NCI-H1436 treated with DMSO at 0.1 percent for 48 hours (cell line): ENCODE measurements at regions not wholly inside any gene's neighbourhood (a gene's known extent, or its start where the extent isn't known, plus 50 kb on each side); places are given as distances from the start of the nearest gene placed in this dataset.

Source experiments
- DNase-seq: peaks from one replicate; lab custom pipeline; 2025; lab: John Stamatoyannopoulos, UW

GRCh38 chr2:150544731-150545130 lies 57.3 kb upstream of the RND3 start:
- DNase-seq, result no peak

GRCh38 chr2:150542692-150543091 lies 55.2 kb upstream of the RND3 start:
- DNase-seq, result no peak

DNA sequence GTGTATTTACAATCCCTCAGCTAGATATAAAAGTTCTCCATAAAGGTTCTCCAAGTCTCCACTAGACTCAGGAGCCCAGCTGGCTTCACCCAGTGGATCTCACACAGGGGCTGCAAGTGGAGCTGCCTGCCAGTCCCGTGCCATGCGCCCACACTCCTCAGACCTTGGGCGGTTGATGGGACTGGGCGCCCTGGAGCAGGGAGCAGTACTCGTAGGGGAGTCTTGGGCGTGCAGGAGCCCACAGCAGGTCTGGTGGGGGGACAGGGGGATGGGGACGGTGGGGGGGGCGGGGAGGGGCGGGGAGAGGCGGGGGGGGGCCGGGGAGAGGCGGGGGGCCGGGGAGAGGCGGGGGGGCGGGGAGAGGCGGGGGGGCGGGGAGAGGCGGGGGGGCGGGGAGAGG lies 54.7 kb upstream of the RND3 start:
- no peak for DNase-seq

GRCh38 chr2:150538651-150539201 lies 51.3 kb upstream of the RND3 start:
- DNase-seq, result no peak
